ENCODE measurements at regions not wholly inside any gene's neighbourhood (a gene's known extent, or its start where the extent isn't known, plus 50 kb on each side); places are given as distances from the start of the nearest gene placed in this dataset.

- TF ChIP-seq CTCF (IDR thresholded peaks at IDR 0.05; ENCODE audit: insufficient read depth, low read length), result no peak
- no peak overlapping the region for H3K4me3 ChIP-seq (ENCODE audit: low read depth, low read length)
- no peak for DNase-seq (ENCODE audit: low read depth)
Observed at GRCh38 chr11:107092667-107093066, 74.4 kb upstream of the GUCY1A2 start.

GRCh38 chr11:107078375-107078774 lies 60.1 kb upstream of the GUCY1A2 start:
- DNase-seq (ENCODE audit: low read depth), result no peak
- H3K4me3 ChIP-seq (ENCODE audit: low read depth, low read length), result no peak overlapping the region
- no peak for TF ChIP-seq CTCF (IDR thresholded peaks at IDR 0.05; ENCODE audit: insufficient read depth, low read length)

- no peak overlapping the region for H3K4me3 ChIP-seq (ENCODE audit: low read depth, low read length)
- DNase-seq (ENCODE audit: low read depth), result no peak
- TF ChIP-seq CTCF (IDR thresholded peaks at IDR 0.05; ENCODE audit: insufficient read depth, low read length), result no peak
Observed at GRCh38 chr11:107076832-107077231, 58.6 kb upstream of the GUCY1A2 start.

GRCh38 chr11:107071129-107071528 lies 52.9 kb upstream of the GUCY1A2 start:
- DNase-seq (ENCODE audit: low read depth), result no peak
- no peak overlapping the region for H3K4me3 ChIP-seq (ENCODE audit: low read depth, low read length)
- no peak for TF ChIP-seq CTCF (IDR thresholded peaks at IDR 0.05; ENCODE audit: insufficient read depth, low read length)
